ENCODE measurements at regions not wholly inside any gene's neighbourhood (a gene's known extent, or its start where the extent isn't known, plus 50 kb on each side); places are given as distances from the start of the nearest gene placed in this dataset.

- H3K9me3 ChIP-seq (ENCODE audit: insufficient read depth, low read depth, low read length), result 0 out of 2 replicates have a peak, but pooled peaks cover 4% of the 10 kb centered on the region
- no peaks in the 10 kb centered on the region for H3K4me1 ChIP-seq (ENCODE audit: insufficient read depth, low read length)
- H3K27me3 ChIP-seq (ENCODE audit: insufficient read depth, low read length), result no peaks in the 10 kb centered on the region
- no peak overlapping the region for H3K4me3 ChIP-seq (ENCODE audit: low read length)
- H3K36me3 ChIP-seq (ENCODE audit: insufficient read depth, low read depth, low read length), result no peaks in the 10 kb centered on the region
- no peak overlapping the region for H3K27ac ChIP-seq (ENCODE audit: low read length)
- no peak overlapping the region for H3K9ac ChIP-seq (ENCODE audit: low read depth, low read length)
Measured at GRCh38 chr1:96387785-96388184, 333.8 kb upstream of the PTBP2 start.

GRCh38 chr1:96388421-96389310, 332.9 kb upstream of the PTBP2 start:
- Histone ChIP-seq H3K4me1 (ENCODE audit: insufficient read depth, low read length) (no peaks in the 10 kb centered on the region), H3K9me3 (ENCODE audit: insufficient read depth, low read depth, low read length) (no peaks in the 10 kb centered on the region), H3K27ac (ENCODE audit: low read length) (no peak overlapping the region), H3K9ac (ENCODE audit: low read depth, low read length) (no peak overlapping the region), H3K4me3 (ENCODE audit: low read length) (no peak overlapping the region), H3K27me3 (ENCODE audit: insufficient read depth, low read length) (no peaks in the 10 kb centered on the region), H3K36me3 (ENCODE audit: insufficient read depth, low read depth, low read length) (no peaks in the 10 kb centered on the region)

- Histone ChIP-seq H3K4me3 (ENCODE audit: low read length) (no peak overlapping the region), H3K27me3 (ENCODE audit: insufficient read depth, low read length) (no peaks in the 10 kb centered on the region), H3K36me3 (ENCODE audit: insufficient read depth, low read depth, low read length) (no peaks in the 10 kb centered on the region), H3K27ac (ENCODE audit: low read length) (no peak overlapping the region), H3K4me1 (ENCODE audit: insufficient read depth, low read length) (no peaks in the 10 kb centered on the region), H3K9me3 (ENCODE audit: insufficient read depth, low read depth, low read length) (no peaks in the 10 kb centered on the region), H3K9ac (ENCODE audit: low read depth, low read length) (no peak overlapping the region)
Measured at GRCh38 chr1:96400089-96400488, 321.5 kb upstream of the PTBP2 start.

DNA sequence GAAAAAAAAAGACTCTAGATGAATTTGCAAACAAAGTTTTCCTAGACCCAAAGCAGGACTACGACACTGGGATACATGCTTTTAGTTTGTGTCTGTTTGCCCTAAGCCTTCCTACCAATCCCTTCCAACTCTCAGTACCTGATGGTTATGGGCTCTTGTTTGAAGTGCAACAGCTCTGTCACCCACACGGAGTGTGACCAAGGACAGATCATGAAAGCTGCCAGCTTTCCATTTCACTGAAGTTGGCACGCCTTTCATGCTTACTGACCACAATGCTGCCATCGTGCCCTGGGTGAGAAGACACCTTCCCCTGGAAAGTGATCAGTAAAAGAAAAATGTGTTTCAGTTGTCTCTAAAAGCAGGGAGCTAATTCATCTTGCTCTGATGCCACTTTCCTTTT, 312.5 kb upstream of the PTBP2 start:
- no peaks in the 10 kb centered on the region for H3K9me3 ChIP-seq (ENCODE audit: insufficient read depth, low read depth, low read length)
- no peak overlapping the region for H3K4me3 ChIP-seq (ENCODE audit: low read length)
- H3K27me3 ChIP-seq (ENCODE audit: insufficient read depth, low read length), result no peaks in the 10 kb centered on the region
- no peak overlapping the region for H3K9ac ChIP-seq (ENCODE audit: low read depth, low read length)
- H3K4me1 ChIP-seq (ENCODE audit: insufficient read depth, low read length), result no peaks in the 10 kb centered on the region
- H3K36me3 ChIP-seq (ENCODE audit: insufficient read depth, low read depth, low read length), result no peaks in the 10 kb centered on the region
- no peak overlapping the region for H3K27ac ChIP-seq (ENCODE audit: low read length)

- Histone ChIP-seq H3K27ac (ENCODE audit: low read length) (no peak overlapping the region), H3K36me3 (ENCODE audit: insufficient read depth, low read depth, low read length) (no peaks in the 10 kb centered on the region), H3K4me1 (ENCODE audit: insufficient read depth, low read length) (no peaks in the 10 kb centered on the region), H3K27me3 (ENCODE audit: insufficient read depth, low read length) (no peaks in the 10 kb centered on the region), H3K9ac (ENCODE audit: low read depth, low read length) (no peak overlapping the region), H3K9me3 (ENCODE audit: insufficient read depth, low read depth, low read length) (no peaks in the 10 kb centered on the region), H3K4me3 (ENCODE audit: low read length) (no peak overlapping the region)
Measured at GRCh38 chr1:96409689-96410088, 311.9 kb upstream of the PTBP2 start.

DNA sequence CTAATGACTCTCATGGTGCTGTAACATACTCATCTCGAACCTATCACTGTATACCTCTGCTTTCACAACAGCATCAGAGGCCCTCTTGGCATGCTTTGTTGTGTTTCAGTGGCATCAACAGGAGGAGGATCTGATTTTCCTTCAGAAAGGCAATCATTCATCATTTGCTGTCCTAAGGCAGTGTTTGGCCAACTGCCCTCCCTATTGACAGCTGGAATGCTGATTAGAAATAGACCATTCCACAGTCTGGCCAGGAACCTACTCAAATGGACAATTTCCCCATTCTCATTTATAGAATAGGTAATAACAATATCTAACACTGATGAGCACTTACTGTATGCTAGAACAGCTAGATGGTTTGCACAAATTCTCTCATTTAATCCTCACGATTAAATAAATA, 310.6 kb upstream of the PTBP2 start:
- Histone ChIP-seq H3K36me3 (ENCODE audit: insufficient read depth, low read depth, low read length) (no peaks in the 10 kb centered on the region), H3K27ac (ENCODE audit: low read length) (no peak overlapping the region)

GRCh38 chr1:96414598-96414997, 307.0 kb upstream of the PTBP2 start:
- no peaks in the 10 kb centered on the region for H3K4me1 ChIP-seq (ENCODE audit: insufficient read depth, low read length)
- no peaks in the 10 kb centered on the region for H3K36me3 ChIP-seq (ENCODE audit: insufficient read depth, low read depth, low read length)
- H3K4me3 ChIP-seq (ENCODE audit: low read length), result no peak overlapping the region
- H3K27ac ChIP-seq (ENCODE audit: low read length), result no peak overlapping the region
- no peak overlapping the region for H3K9ac ChIP-seq (ENCODE audit: low read depth, low read length)
- H3K27me3 ChIP-seq (ENCODE audit: insufficient read depth, low read length), result no peaks in the 10 kb centered on the region
- no peaks in the 10 kb centered on the region for H3K9me3 ChIP-seq (ENCODE audit: insufficient read depth, low read depth, low read length)

More for the DNA sequence above, 310.6 kb upstream of the PTBP2 start:
- Histone ChIP-seq H3K4me3 (ENCODE audit: low read length) (no peak overlapping the region), H3K9me3 (ENCODE audit: insufficient read depth, low read depth, low read length) (no peaks in the 10 kb centered on the region), H3K27me3 (ENCODE audit: insufficient read depth, low read length) (no peaks in the 10 kb centered on the region), H3K4me1 (ENCODE audit: insufficient read depth, low read length) (no peaks in the 10 kb centered on the region), H3K9ac (ENCODE audit: low read depth, low read length) (no peak overlapping the region)

- Histone ChIP-seq H3K36me3 (ENCODE audit: insufficient read depth, low read depth, low read length) (no peaks in the 10 kb centered on the region), H3K27ac (ENCODE audit: low read length) (no peak overlapping the region), H3K9ac (ENCODE audit: low read depth, low read length) (no peak overlapping the region), H3K9me3 (ENCODE audit: insufficient read depth, low read depth, low read length) (no peaks in the 10 kb centered on the region), H3K27me3 (ENCODE audit: insufficient read depth, low read length) (no peaks in the 10 kb centered on the region), H3K4me3 (ENCODE audit: low read length) (no peak overlapping the region), H3K4me1 (ENCODE audit: insufficient read depth, low read length) (no peaks in the 10 kb centered on the region)
Measured at GRCh38 chr1:96416111-96416595, 305.4 kb upstream of the PTBP2 start.

DNA sequence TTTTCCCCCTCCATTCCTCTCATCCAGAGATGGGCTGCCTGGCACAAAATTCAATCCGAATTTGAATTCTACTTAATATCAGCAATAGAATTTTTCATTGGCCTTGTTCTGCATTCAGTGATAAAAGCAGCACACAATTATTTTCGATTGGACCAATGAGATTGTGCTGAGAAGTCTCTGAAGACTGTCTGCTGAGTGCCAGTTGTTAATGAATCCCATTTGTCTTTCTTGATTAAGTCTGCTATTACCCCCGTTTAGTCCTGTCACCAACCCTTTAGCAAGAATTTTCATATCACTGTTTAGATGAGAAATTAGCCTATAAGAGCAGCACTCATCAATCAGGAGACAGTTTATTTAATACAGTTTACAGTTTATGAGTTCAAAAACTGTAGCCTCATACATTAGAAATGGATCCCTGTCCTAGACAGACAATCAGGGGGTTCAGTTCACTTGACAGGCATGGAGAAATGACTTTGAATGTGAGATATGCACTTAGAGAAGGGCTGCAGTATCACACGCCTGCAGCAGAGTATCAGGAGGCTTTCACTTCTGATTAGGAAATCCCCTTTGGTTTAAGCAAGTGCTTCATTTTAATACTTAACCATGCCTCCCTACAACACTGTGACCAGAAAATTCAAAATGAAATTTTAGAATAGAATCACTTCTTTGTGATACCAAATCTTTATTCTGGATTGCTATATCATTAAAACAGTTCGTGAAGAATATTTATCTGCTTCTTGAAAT, 304.7 kb upstream of the PTBP2 start:
- H3K4me3 ChIP-seq (ENCODE audit: low read length), result no peak overlapping the region

GRCh38 chr1:96418969-96419368, 302.6 kb upstream of the PTBP2 start:
- H3K36me3 ChIP-seq (ENCODE audit: insufficient read depth, low read depth, low read length), result no peaks in the 10 kb centered on the region
- H3K27ac ChIP-seq (ENCODE audit: low read length), result no peak overlapping the region
- no peaks in the 10 kb centered on the region for H3K27me3 ChIP-seq (ENCODE audit: insufficient read depth, low read length)
- H3K4me3 ChIP-seq (ENCODE audit: low read length), result no peak overlapping the region
- H3K4me1 ChIP-seq (ENCODE audit: insufficient read depth, low read length), result no peaks in the 10 kb centered on the region
- no peak overlapping the region for H3K9ac ChIP-seq (ENCODE audit: low read depth, low read length)
- no peaks in the 10 kb centered on the region for H3K9me3 ChIP-seq (ENCODE audit: insufficient read depth, low read depth, low read length)

More for the DNA sequence above, 304.7 kb upstream of the PTBP2 start:
- no peaks in the 10 kb centered on the region for H3K36me3 ChIP-seq (ENCODE audit: insufficient read depth, low read depth, low read length)
- H3K4me1 ChIP-seq (ENCODE audit: insufficient read depth, low read length), result no peaks in the 10 kb centered on the region
- H3K27ac ChIP-seq (ENCODE audit: low read length), result no peak overlapping the region
- no peak overlapping the region for H3K9ac ChIP-seq (ENCODE audit: low read depth, low read length)
- no peaks in the 10 kb centered on the region for H3K9me3 ChIP-seq (ENCODE audit: insufficient read depth, low read depth, low read length)
- no peaks in the 10 kb centered on the region for H3K27me3 ChIP-seq (ENCODE audit: insufficient read depth, low read length)

- Histone ChIP-seq H3K27ac (ENCODE audit: low read length) (no peak overlapping the region), H3K36me3 (ENCODE audit: insufficient read depth, low read depth, low read length) (no peaks in the 10 kb centered on the region), H3K9ac (ENCODE audit: low read depth, low read length) (no peak overlapping the region), H3K4me1 (ENCODE audit: insufficient read depth, low read length) (peaks cover 2% of the 10 kb centered on the region; the same call in 1 of the 2 replicates), H3K4me3 (ENCODE audit: low read length) (no peak overlapping the region), H3K9me3 (ENCODE audit: insufficient read depth, low read depth, low read length) (no peaks in the 10 kb centered on the region), H3K27me3 (ENCODE audit: insufficient read depth, low read length) (no peaks in the 10 kb centered on the region)
Measured at GRCh38 chr1:96424877-96425276, 296.7 kb upstream of the PTBP2 start.
